ENCODE measurements at regions not wholly inside any gene's neighbourhood (a gene's known extent, or its start where the extent isn't known, plus 50 kb on each side); places are given as distances from the start of the nearest gene placed in this dataset.

GRCh38 chr6:40037271-40037670 is 103.0 kb upstream of the MOCS1 start:
- TF ChIP-seq POLR2A (IDR thresholded peaks at IDR 0.05) (no peak), EP300 (IDR thresholded peaks at IDR 0.05) (no peak), POLR2AphosphoS5 (IDR thresholded peaks at IDR 0.05) (no peak), CTCF (IDR thresholded peaks at IDR 0.05) (no peak)
- H3K4me3 ChIP-seq, result no peak overlapping the region
- H3K4me1 ChIP-seq, result no peaks in the 10 kb centered on the region
- no peaks in the 10 kb centered on the region for H3K27me3 ChIP-seq
- H3K27ac ChIP-seq, result no peak overlapping the region
- intact Hi-C loops (cut with DNase I), result no loop called here
- H3K9me3 ChIP-seq, result peaks cover 0 to 3% (median 0%) of the 10 kb centered on the region in 4 donors
- no peak for DNase-seq
- no peaks in the 10 kb centered on the region for H3K36me3 ChIP-seq

- no peaks in the 10 kb centered on the region for H3K4me1 ChIP-seq
- WGBS, 2 donors, result 85 to 92% methylated on average over 2 of the region's 2 CpGs
- H3K27me3 ChIP-seq, result no peaks in the 10 kb centered on the region
- H3K9me3 ChIP-seq, result no peaks in the 10 kb centered on the region
- no peak overlapping the region for H3K4me3 ChIP-seq
- no peak for TF ChIP-seq CTCF (IDR thresholded peaks at IDR 0.05)
- TF ChIP-seq EP300 (IDR thresholded peaks at IDR 0.05), result no peak
- no peak for TF ChIP-seq POLR2A (IDR thresholded peaks at IDR 0.05)
- TF ChIP-seq POLR2AphosphoS5 (IDR thresholded peaks at IDR 0.05), result no peak
- no peaks in the 10 kb centered on the region for H3K36me3 ChIP-seq
- no peak for DNase-seq
- no peak overlapping the region for H3K27ac ChIP-seq
- intact Hi-C loops (cut with DNase I), result no loop called here
Observed at GRCh38 chr6:40036186-40036585, 101.9 kb upstream of the MOCS1 start.

- TF ChIP-seq POLR2AphosphoS5 (IDR thresholded peaks at IDR 0.05), result no peak
- TF ChIP-seq CTCF (IDR thresholded peaks at IDR 0.05), result no peak
- TF ChIP-seq POLR2A (IDR thresholded peaks at IDR 0.05), result no peak
- TF ChIP-seq EP300 (IDR thresholded peaks at IDR 0.05), result no peak
- Histone ChIP-seq H3K4me1 (no peaks in the 10 kb centered on the region), H3K27me3 (no peaks in the 10 kb centered on the region), H3K4me3 (no peak overlapping the region), H3K9me3 (no peaks in the 10 kb centered on the region), H3K27ac (no peak overlapping the region), H3K36me3 (no peaks in the 10 kb centered on the region)
- WGBS, 2 donors, result 83 to 92% methylated on average over 1 of the region's 1 CpG
- DNase-seq, result no peak
- intact Hi-C loops (cut with DNase I), result no loop called here
Observed at GRCh38 chr6:40028449-40028848, 94.2 kb upstream of the MOCS1 start.

GRCh38 chr6:40022867-40023266 is 88.6 kb upstream of the MOCS1 start:
- Histone ChIP-seq H3K9me3 (peaks cover 0 to 2% (median 0%) of the 10 kb centered on the region in 4 donors), H3K4me1 (no peaks in the 10 kb centered on the region), H3K27ac (no peak overlapping the region), H3K36me3 (no peaks in the 10 kb centered on the region), H3K4me3 (no peak overlapping the region), H3K27me3 (no peaks in the 10 kb centered on the region)
- DNase-seq, result no peak
- intact Hi-C loops (cut with DNase I), result no loop called here
- 70 to 83% methylated on average over 6 of the region's 6 CpGs for WGBS, 2 donors
- TF ChIP-seq CTCF (IDR thresholded peaks at IDR 0.05) (no peak), POLR2A (IDR thresholded peaks at IDR 0.05) (no peak), EP300 (IDR thresholded peaks at IDR 0.05) (no peak), POLR2AphosphoS5 (IDR thresholded peaks at IDR 0.05) (no peak)

GRCh38 chr6:40020166-40020565 is 85.9 kb upstream of the MOCS1 start:
- TF ChIP-seq POLR2A (IDR thresholded peaks at IDR 0.05), result no peak
- no peak for TF ChIP-seq EP300 (IDR thresholded peaks at IDR 0.05)
- no peak for TF ChIP-seq CTCF (IDR thresholded peaks at IDR 0.05)
- TF ChIP-seq POLR2AphosphoS5 (IDR thresholded peaks at IDR 0.05), result no peak
- H3K36me3 ChIP-seq, result no peaks in the 10 kb centered on the region
- no peak overlapping the region for H3K4me3 ChIP-seq
- H3K9me3 ChIP-seq, result peaks cover 0 to 4% (median under 1%) of the 10 kb centered on the region in 4 donors
- H3K27ac ChIP-seq, result no peak overlapping the region
- DNase-seq, result no peak
- H3K27me3 ChIP-seq, result no peaks in the 10 kb centered on the region
- H3K4me1 ChIP-seq, result no peaks in the 10 kb centered on the region
- intact Hi-C loops (cut with DNase I), result no loop called here

All from sigmoid colon (tissue), 6 donors.